Fibroblast of skin of back (primary cell): ENCODE measurements at regions not wholly inside any gene's neighbourhood (a gene's known extent, or its start where the extent isn't known, plus 50 kb on each side); places are given as distances from the start of the nearest gene placed in this dataset.
"Not testable (repeated sequence)": the region's sequence is repeated elsewhere in the genome, so short reads cannot be mapped to it uniquely, and the experiment has no call there.

ENCODE experiments used
- DNase-seq: peaks from one replicate; pipeline ENCODE4 v3.0.0-alpha.2; 2013

DNA sequence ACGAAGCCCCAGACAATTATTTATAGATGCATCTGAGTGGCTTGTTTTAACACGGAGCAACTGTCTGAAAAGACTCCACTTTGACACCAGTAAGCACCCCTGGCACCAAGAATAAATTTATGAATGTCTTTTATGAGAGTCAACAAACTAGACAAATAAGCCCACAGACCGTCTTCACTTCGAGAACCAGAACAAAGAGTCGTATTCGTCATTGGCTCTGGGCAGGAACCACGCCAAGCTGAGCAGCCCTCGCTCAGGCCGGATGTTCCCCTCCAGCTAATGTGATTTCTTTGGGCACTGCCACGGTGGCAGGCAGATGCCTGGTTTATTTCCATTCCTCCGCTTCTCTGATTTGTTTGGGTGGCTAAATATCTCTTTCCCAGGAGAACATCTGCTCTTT, 91.9 kb upstream of the STC2 start:
- no peak for DNase-seq

DNA sequence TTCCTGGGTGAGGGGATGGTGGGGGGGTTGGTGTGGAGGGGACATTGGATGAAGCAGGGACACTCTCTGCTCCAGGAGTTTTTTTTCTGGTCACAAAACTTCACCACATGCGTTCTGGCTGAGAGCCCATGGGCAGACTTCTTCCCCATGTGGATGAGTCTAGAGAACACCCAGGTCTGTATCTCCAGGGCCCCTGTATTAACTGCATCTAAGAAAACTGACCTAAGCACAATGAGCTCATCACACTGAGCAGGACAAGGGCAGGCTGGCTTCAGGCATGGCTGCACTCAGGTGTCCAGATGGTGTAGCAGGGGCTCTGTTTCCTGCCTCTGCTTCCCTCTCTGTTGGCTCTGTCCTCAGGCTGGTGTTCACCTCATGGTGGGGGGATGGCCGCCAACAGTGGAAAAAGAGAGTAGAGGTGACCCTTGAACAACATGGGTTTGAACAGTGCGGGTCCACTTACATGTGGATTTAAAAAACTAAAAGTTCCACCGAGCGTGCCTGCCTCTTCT, 85.3 kb upstream of the STC2 start:
- no peak for DNase-seq

DNA sequence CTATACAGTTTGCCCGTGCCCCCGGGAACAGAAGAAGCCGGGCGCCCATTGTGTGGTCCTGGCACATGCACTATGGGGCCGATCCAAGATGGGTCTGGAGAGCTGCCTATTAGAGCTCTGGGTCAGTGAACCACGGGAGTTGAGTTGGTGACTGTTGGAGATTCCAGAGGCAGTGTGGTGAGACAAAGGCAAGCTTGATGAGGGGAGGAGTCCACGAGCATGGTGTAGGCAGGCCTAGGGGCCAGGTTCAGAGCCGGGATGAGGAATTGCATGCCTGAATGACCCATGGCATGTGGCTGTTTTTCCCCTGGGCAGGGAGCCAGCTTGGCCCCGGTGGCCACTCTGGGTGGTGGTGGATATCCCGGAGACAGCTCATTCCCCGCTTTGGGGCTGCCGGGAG, 84.4 kb upstream of the STC2 start:
- DNase-seq: peak; percentile 49

GRCh38 chr5:173411791-173412555, 83.8 kb upstream of the STC2 start:
- DNase-seq: no peak

GRCh38 chr5:173410459-173411233, 82.4 kb upstream of the STC2 start:
- DNase-seq: peak; percentile 40

DNA sequence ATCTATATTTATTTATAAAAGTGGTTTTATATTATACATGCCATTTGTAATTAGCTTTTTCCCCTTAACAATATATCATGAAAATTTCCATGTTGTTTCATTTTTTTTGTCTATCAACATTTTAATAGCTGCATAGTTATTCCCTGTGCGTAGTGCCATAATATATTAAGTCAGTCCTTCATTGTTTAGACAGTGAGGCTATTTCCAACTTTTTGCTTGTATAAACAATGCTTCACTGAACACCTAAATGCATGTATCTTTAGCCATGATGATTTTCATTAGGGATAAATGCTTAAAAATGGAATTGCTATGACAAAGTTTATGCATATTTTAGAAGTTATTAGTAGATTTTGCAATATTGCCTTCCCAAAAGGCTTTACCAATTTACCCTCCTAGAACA, 80.7 kb upstream of the STC2 start:
- DNase-seq: no peak

DNA sequence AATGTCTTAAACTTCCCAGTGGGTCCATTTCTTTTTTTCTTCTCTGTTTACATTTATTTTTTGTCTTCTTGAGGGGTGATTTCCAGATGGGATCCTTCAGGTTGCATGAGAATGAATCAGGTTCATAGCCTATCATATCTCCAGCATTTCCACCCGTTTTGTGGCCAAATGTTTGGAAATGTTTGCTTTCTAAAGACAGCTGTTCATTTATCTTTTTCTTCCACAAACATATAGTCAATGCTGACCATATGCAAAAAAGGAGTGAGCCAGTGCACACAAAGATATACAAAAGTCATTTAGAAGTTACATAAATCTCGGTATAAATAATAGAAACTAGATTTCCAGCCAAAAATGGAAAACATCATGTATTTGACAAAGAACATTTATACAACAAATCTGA, 71.6 kb upstream of the STC2 start:
- no peak for DNase-seq

DNA sequence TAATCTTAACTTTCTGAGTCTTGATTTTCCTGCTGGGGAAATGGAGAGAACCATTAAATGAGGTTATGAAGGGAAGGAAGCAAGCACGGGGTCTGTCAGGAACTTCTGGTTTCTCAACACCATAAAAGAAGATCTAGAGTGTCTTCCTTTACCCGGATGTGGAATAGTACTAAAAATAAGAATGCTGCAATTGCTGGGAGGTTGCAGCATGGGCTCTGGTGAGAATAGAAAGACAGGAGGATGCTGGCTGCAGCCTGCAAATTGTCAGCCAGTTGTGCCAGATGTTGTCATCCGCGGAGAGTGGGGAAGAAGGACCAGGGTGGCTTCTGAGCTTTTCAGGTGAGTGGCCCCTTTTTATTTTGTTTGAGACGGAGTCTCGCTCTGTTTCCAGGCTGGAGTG, 69.3 kb upstream of the STC2 start:
- DNase-seq: no peak

GRCh38 chr5:173396311-173396993, 68.2 kb upstream of the STC2 start:
- DNase-seq: peak; percentile 28

GRCh38 chr5:173395933-173396308, 67.7 kb upstream of the STC2 start:
- no peak for DNase-seq

DNA sequence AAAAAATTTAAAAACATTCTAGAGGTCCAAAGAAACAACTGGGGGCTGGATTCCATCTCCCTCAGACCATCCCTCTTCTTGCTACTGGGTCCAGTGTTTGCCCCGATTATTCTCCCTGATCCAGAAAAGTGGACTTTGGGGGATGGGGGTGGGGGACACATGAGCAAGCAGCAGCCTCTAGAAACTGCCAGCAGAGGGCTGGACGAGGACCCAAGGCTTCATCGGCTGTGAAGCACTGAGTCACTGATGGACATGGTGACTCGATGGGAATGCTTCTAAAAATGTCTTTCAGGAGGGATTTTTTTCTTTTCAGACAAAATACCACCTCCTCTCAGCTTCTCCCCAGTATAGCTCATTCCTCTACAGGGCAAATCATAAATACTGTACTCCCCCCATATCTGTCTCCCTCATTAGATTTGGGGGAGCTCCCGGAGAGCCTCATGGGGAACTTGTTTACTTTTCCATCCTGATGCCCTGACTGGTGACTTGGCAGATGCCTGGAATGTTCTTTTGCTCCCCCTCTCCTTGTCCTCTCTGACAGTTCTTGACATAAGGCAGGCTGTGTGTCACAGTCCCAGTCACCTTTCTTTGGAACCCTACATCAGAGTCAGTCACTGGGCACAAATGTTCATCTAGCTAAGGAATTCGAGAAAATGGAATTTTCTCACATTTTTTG, 67.2 kb upstream of the STC2 start:
- peak; percentile 90 for DNase-seq

DNA sequence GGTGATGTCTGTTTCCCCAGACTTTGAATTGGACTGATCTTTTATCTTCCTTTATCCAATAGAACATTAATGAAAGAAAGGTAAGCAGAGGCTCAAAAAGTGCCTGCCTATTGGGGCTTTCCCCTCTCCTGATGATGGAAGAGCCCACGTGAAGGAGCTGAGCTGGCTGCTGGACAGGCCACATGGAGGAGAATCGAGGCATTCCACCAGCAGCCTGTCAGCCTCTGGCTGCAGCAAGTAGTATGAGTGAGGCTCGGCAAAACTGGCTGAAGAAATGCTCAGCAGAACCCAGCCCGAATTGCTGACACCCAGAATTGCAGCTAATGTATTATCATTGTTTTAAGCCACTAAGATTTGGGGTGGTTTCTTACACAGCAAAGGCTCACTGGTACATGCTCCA, 66.5 kb upstream of the STC2 start:
- no peak for DNase-seq

- no peak for DNase-seq
These were observed 64.0 kb upstream of the STC2 start for GRCh38 chr5:173392172-173392571.

DNA sequence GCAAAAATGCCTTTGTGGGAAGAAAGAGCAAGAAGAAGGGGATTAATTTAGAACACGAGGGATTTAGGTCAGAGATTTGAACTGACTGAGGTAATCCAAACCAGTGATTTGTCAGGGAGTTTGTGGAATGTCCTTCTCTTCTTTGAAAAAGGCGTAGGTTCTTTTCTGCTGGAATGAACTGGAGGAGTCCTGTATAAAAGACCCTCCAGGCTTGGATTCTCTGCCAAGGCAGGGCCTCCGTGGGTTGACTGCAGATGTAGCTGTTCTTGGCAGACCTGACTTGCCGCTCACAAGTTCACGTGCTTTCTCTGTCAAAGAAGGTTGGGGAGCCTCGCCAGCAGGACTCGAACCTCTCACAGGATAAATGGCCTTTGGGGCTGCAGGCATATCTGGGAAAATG, 62.8 kb upstream of the STC2 start:
- DNase-seq: no peak

DNA sequence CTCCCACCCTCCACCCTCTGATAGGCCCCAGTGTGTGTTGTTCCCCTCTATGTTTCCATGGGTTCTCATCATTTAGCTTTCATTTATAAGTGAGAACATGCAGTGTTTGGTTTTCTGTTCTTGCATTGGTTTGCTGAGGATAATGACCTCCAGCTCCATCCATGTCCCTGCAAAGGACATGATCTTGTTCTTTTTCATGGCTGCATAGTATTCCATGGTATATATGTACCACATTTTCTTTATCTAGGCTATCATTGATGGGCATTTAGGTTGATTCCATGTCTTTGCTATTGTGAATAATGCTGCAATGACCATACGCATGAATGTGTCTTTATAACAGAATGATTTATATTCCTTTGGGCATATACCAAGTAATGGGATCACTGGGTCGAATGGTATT, 59.1 kb upstream of the STC2 start:
- DNase-seq: not testable (repeated sequence)

- no peak for DNase-seq
These were observed 57.7 kb upstream of the STC2 start for GRCh38 chr5:173385832-173386360.

GRCh38 chr5:173383711-173384110, 55.5 kb upstream of the STC2 start:
- DNase-seq: no peak

GRCh38 chr5:173378727-173379126, 50.5 kb upstream of the STC2 start:
- no peak for DNase-seq
